IgD-negative memory B cell (primary cell): ENCODE measurements at regions not wholly inside any gene's neighbourhood (a gene's known extent, or its start where the extent isn't known, plus 50 kb on each side); places are given as distances from the start of the nearest gene placed in this dataset.
A peak's percentile ranks its signal among the peaks of the same experiment; 100 is the strongest.

Experiments used
- H3K27ac Mint-ChIP-seq, 3 donors: one replicate each; pipeline ENCODE4 v1.8.0; 2020 to 2022; ENCODE audit warnings: mild to moderate bottlenecking in 3 of 3, mixed read lengths in 3 of 3, moderate library complexity in 1 of 3
- H3K27me3 Mint-ChIP-seq: one replicate; pipeline ENCODE4 v1.8.0; 2021; ENCODE audit warnings: mixed read lengths
- H3K36me3 Mint-ChIP-seq: one replicate; pipeline ENCODE4 v1.8.0; 2020; ENCODE audit warnings: mild to moderate bottlenecking, mixed read lengths
- H3K4me1 Mint-ChIP-seq, 3 donors: one replicate each; pipeline ENCODE4 v1.8.0; 2020 to 2022; ENCODE audit warnings: mixed read lengths in 3 of 3, mild to moderate bottlenecking in 1 of 3
- H3K4me3 Mint-ChIP-seq, 4 donors: one replicate each; pipeline ENCODE4 v1.8.0; 2020 to 2022; ENCODE audit warnings: mild to moderate bottlenecking in 4 of 4, mixed read lengths in 4 of 4, moderate library complexity in 3 of 4
- H3K9me3 Mint-ChIP-seq, 3 donors: one replicate each; pipeline ENCODE4 v1.8.0; 2020 to 2021; ENCODE audit warnings: mixed read lengths in 3 of 3, mild to moderate bottlenecking in 1 of 3

DNA sequence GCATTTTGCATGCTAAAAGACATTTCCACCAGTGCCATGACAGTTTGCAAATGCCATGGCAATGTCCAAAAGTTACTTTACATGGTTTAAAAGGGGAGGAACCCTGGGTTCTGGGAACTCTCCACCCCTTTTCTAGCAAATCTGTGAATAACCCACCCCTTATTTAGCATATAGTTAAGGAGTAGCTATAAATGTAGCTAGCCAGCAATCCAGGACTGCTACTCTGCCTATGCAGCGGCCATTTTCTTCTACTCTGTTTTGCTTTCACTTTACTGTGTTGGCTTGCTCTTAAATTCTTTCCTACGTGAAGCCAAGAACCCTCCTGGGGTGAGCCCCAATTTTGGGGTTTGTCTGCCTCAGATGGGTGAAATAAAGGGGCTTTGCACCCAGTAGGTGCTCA, 141.0 kb downstream of the PTPN11 start:
- Mint-ChIP-seq H3K36me3 (no peaks in the 10 kb centered on the region), H3K4me3 (no peak overlapping the region), H3K9me3 (peaks cover 0 to 4% (median 0%) of the 10 kb centered on the region in 3 donors), H3K4me1 (no peaks in the 10 kb centered on the region), H3K27ac (no peak overlapping the region), H3K27me3 (peaks cover 7% of the 10 kb centered on the region)

DNA sequence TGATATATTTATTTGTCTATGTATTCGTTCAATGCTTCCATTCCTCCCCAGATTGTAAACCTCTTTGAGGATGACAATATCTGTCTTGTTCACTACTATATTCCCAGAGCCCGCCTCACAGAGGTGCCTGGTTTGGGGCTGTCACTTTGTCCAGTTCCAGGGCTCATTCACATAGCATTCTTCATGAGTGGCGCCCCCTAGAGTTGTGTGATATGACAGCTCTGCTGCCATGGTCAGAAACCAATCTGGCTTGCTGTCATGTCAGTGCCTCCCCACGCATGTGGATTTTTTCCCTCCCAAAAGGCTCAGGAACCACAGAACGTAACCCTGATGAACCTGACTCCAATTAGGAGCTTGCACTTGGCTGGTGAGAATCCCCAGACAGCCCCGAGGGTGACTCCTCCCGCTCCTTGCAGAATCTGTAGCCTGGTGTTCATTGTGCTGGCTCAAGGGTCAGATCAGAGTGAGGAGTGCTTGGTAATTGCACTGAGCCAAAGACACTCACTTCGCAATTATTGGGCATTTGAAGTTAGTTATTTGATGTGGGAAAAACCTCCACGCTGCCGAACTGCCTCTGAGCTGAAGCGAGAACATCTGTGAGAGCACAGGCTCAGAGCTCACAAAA, 145.5 kb downstream of the PTPN11 start:
- Mint-ChIP-seq H3K27me3 (peaks cover 19% of the 10 kb centered on the region), H3K27ac (no peak overlapping the region), H3K4me1 (no peaks in the 10 kb centered on the region), H3K9me3 (peaks cover 0 to 4% (median 0%) of the 10 kb centered on the region in 3 donors), H3K4me3 (no peak overlapping the region), H3K36me3 (no peaks in the 10 kb centered on the region)

DNA sequence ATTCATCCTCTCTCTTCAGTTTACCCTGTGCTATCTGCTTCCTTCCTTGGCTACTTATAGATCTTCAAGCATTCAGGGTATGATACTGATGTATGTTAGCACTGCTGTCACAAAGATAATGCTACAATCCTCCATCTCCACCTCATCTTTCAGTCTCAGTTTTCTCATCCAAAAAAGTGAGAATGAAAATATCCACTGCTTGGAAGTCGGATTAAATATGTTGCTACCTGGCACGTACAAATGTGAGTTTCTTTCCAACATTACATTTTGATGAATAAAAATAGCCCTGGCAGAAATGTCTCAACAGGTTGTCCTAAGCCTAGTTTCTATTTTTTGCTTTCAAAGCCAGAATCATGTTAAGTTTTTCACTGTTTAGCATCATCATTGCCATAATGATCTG, 149.9 kb downstream of the PTPN11 start:
- no peaks in the 10 kb centered on the region for H3K4me1 Mint-ChIP-seq
- peaks cover 26% of the 10 kb centered on the region for H3K27me3 Mint-ChIP-seq
- H3K36me3 Mint-ChIP-seq: no peaks in the 10 kb centered on the region
- H3K27ac Mint-ChIP-seq: no peak overlapping the region
- H3K9me3 Mint-ChIP-seq: no peaks in the 10 kb centered on the region
- H3K4me3 Mint-ChIP-seq: no peak overlapping the region

DNA sequence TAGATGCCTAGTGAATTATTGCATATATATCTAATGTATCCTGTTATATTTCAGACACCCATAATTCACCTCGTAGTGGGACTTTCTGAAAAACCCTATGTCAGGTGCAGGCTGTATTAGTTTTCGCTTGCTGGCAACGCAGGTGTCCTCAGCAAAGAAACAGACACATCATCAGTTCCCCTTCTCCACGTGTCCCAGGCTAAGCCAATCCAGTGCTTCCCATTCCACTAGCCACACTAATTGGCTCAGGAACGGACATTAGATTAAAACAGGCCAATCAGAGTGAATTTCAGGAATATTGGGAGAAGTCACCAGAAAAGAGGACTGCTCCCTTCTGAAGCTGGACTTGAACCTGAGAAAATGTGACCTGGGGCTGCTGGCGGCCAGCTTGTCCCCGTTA, 151.3 kb downstream of the PTPN11 start:
- Mint-ChIP-seq H3K4me3 (no peak overlapping the region), H3K36me3 (no peaks in the 10 kb centered on the region), H3K27ac (no peak overlapping the region), H3K9me3 (no peaks in the 10 kb centered on the region), H3K27me3 (peaks cover 22% of the 10 kb centered on the region), H3K4me1 (no peaks in the 10 kb centered on the region)

DNA sequence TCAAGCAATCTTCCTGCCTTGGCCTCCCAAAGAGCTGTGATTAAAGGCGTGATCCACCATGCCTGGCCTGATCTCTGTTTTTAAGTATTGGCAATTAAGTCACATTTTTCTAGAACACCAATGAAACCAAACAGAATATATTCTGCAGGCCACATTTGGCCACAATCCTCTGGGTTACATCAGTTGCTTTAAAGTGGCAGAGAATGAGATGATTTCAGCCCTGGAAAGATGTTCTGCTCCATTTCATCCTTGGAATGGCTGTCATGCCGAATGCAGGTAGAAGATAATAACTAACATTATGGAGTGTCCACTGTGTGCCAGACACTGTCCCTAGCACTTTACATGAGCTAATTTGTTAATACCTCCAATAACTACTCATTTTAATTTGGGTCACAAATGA, 154.4 kb downstream of the PTPN11 start:
- no peaks in the 10 kb centered on the region for H3K4me1 Mint-ChIP-seq
- H3K4me3 Mint-ChIP-seq: no peak overlapping the region
- H3K9me3 Mint-ChIP-seq: no peaks in the 10 kb centered on the region
- no peak overlapping the region for H3K27ac Mint-ChIP-seq
- peaks cover 19% of the 10 kb centered on the region for H3K27me3 Mint-ChIP-seq
- peaks cover 2% of the 10 kb centered on the region for H3K36me3 Mint-ChIP-seq

DNA sequence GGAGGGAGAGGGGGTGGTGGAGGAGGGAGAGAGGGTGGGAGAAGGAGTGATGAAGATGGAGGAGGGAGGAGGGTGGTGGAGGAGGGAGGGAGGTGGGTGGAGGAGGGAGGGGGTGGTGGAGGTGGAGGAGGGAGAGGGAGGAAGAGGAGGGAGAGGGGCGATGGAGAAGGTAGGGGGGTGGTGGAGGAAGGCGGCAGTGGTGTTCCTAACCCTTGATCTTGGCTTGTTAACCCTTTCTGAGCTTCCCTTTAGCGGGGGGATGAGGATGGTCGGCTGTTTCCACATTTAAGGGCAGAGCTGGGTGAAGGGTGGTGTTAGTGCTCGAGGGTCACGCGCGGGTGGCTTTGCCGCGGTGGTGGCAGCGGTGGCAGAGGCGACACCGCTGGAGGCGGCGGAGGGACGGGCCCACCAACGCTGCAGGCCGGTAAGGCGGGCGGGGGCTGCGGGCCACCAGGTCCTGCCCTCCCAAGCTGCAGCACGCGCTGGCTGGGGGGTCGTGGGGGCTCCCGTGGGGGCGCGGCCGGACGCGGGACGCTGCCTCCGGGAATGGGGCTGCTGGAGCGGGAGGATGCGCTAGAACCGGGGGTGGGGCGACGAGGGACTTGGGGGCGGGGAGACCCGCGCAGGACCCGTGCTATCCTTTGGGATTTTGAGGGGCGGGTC, 156.3 kb downstream of the PTPN11 start:
- no peak overlapping the region for H3K27ac Mint-ChIP-seq
- peaks cover 2% of the 10 kb centered on the region for H3K36me3 Mint-ChIP-seq
- no peaks in the 10 kb centered on the region for H3K9me3 Mint-ChIP-seq
- H3K4me3 Mint-ChIP-seq: no peak overlapping the region
- H3K27me3 Mint-ChIP-seq: peaks cover 18% of the 10 kb centered on the region
- no peaks in the 10 kb centered on the region for H3K4me1 Mint-ChIP-seq

DNA sequence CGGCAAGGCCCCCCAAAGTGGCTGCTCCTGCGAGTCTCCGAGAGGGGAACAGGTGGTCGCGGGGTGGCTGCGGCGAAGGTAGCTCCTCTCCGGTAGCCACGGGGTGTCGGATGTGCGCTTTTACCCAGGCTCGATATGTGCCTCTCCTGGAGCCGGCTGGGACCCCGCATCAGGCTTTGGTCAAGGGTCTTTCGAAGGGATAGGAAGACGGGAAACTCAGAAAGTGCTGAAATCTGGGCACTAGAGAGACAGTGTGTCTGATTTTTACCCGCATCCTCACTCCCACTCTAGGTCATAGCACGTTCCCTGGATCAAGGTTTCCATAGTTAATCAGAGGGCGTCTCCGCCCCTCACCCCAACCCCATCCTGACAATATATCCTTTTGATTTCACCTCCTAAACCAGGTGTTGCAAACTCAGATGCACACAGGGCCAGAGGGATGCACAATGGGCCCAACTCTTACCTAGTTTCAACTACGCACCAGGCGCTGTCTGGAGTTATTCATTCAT, 156.9 kb downstream of the PTPN11 start:
- Mint-ChIP-seq H3K4me1 (no peaks in the 10 kb centered on the region), H3K4me3 (no peak overlapping the region), H3K9me3 (no peaks in the 10 kb centered on the region), H3K27ac (no peak overlapping the region), H3K36me3 (peaks cover 2% of the 10 kb centered on the region), H3K27me3 (peaks cover 18% of the 10 kb centered on the region)

DNA sequence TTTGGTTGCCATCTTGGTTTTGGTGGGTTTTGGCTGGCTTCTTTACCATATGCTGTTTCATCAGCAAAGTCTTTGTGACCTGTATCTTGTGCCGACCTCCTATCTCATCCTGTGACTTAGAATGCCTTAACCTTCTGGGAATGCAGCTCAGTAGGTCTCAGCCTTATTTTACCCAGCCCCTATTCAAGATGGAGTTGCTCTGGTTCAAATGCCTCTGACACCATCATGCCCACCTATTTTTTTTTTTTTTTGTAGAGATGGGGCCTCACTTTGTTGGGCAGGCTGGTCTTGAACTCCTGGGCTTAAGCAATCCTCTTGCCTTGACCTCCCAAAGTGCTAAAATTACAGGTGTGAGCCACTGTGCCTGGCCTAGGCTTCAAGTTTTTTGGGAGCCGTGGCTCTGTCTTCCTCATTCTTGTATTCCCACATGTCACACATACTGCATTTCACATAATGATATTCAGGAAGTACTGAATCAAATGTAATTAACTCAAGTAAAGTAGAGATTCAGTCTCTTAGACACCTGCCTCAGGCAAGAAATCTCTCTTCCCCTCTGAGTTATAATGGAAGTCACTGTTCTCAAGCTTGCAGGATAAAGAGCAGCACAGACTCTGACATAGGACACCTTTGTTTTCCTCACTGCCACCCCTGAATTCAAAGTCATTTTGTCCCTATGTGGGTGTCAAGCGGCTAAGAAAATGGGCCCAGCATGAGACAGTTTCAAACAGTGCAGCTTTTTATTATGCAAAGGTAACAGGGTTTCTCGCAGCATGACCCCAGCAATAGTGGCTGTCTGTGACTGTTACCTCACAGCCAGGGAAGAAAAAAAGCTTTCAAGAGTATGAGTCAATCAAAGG, 159.0 kb downstream of the PTPN11 start:
- no peaks in the 10 kb centered on the region for H3K9me3 Mint-ChIP-seq
- peaks cover 12% of the 10 kb centered on the region for H3K27me3 Mint-ChIP-seq
- H3K36me3 Mint-ChIP-seq: peaks cover 2% of the 10 kb centered on the region
- H3K4me1 Mint-ChIP-seq: no peaks in the 10 kb centered on the region
- H3K27ac Mint-ChIP-seq: no peak overlapping the region
- no peak overlapping the region for H3K4me3 Mint-ChIP-seq

DNA sequence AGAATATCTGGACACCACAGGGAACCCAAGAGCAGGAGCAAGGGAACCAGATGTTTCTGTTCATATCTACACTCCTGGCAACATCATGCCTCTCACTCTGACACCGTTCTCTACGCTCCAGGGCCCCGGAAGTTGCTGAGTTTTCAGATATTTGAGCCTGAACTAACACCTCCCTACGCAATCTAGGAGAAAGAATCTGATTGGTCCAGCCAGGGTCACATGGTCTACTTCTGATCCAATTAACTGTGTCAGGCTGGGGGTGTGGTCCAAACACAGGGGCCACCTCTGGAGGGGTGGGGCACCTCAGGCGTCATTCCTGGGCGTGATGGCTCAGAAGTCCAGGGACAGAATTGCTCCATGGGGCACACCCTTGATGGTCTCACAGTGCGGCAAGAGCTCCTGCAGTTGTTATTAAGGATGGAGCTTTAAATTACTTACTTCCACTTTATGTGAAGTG, 165.5 kb downstream of the PTPN11 start:
- Mint-ChIP-seq H3K36me3 (peaks cover 3% of the 10 kb centered on the region), H3K27ac (peak overlapping the region in 1 of 3 donors; percentile 14), H3K4me3 (no peak overlapping the region), H3K4me1 (no peaks in the 10 kb centered on the region), H3K9me3 (peaks cover 0 to 3% (median 0%) of the 10 kb centered on the region in 3 donors), H3K27me3 (peaks cover 6% of the 10 kb centered on the region)

DNA sequence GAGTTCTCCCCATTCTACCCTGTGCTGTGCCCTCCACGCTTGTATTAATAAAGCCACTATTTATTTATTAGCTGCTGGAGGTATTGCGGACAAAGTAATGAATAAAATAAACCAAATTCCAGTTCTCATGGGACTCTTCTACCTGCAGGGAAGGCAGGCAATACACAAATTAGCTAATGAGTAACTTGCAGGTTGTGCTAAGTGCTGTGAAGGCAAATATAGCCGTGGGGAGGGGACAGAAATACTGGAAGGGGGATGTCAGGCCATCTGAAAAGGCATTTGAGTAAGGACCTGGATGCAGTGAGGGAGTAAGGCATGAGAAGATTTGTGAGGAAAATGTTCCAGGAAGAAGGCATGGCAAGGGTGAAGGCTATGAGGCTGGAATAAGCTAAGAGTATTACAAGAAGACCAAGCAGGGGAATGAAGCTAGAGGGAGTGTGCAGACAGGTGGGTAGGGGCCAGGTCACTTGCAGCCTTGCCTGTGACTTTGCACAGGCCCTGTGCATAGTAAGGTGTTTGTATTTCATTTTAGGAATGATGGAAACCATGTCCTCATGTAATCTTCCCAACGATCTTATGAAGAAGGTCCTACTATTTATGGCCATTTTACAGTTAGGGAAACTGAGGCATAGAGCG, 167.5 kb downstream of the PTPN11 start:
- Mint-ChIP-seq H3K27ac (no peak overlapping the region), H3K27me3 (peaks cover 4% of the 10 kb centered on the region)

DNA sequence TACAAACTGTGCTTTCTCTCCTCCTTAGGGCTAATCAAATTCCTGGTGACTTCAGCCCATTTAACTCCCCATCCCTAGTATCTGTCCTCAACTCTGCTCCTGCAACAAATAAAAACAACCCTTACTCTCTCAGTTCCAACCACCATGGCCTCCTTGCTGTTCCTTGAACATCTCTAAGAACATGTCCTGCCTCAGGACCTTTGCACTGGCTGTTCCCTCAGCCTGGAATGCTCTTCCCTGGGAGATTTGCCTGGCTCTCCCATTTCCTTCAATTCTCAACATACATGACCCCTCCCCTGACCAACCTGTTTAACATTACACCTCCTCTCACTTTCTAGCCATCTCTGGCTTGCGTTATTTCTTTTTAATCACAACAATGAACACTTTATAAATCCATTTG, 170.5 kb downstream of the PTPN11 start:
- Mint-ChIP-seq H3K4me3 (no peak overlapping the region), H3K4me1 (no peaks in the 10 kb centered on the region), H3K36me3 (peaks cover 3% of the 10 kb centered on the region), H3K27me3 (peaks cover 10% of the 10 kb centered on the region), H3K27ac (no peak overlapping the region), H3K9me3 (peaks cover 5 to 10% (median 7%) of the 10 kb centered on the region in 3 donors)

More for the DNA sequence above, 167.5 kb downstream of the PTPN11 start:
- no peaks in the 10 kb centered on the region for H3K4me1 Mint-ChIP-seq
- H3K36me3 Mint-ChIP-seq: peaks cover 3% of the 10 kb centered on the region
- H3K4me3 Mint-ChIP-seq: no peak overlapping the region
- peaks cover 0 to 3% (median 0%) of the 10 kb centered on the region in 3 donors for H3K9me3 Mint-ChIP-seq

DNA sequence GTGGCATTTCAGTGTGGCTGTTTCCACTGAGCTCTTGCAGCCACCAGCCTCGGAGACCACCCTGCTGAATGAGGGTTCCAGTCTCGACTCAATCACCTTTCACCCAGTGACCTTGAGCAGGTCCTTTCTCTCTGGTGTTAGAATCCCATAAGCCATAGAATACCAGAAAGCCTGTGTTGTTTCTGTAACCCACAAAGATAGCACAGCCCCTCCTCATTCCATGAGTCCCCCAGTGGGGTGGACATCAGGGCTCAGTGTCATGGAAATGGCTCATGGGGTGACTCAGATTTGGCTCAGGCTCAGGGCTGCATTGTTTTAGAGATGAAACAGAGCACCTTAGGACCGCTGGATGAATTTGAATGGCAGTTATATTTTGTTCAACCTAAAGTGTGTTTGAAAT, 171.5 kb downstream of the PTPN11 start:
- H3K4me3 Mint-ChIP-seq: no peak overlapping the region

DNA sequence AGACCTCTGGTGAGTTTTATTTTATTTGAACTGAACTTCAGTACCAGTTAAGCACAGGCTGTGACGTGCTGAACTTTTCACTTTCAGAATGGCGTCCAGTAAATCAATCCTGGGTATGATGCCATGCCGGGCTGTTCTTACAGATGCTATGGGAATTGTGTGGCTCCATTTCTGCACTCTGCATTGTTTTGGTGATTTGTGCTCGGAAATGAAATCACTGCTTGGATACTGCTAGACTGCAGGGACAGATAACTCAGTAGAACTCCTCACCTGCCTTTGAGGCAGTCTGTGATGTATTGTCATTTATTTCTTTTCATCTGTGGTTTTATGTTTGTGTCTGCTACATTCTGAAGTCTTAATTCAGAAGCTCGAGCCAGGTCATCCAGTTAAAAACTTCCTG, 172.7 kb downstream of the PTPN11 start:
- H3K36me3 Mint-ChIP-seq: peaks cover 3% of the 10 kb centered on the region
- H3K27me3 Mint-ChIP-seq: peaks cover 17% of the 10 kb centered on the region
- no peak overlapping the region for H3K4me3 Mint-ChIP-seq
- H3K4me1 Mint-ChIP-seq: no peaks in the 10 kb centered on the region
- H3K27ac Mint-ChIP-seq: no peak overlapping the region
- peaks cover 5 to 10% (median 10%) of the 10 kb centered on the region in 3 donors for H3K9me3 Mint-ChIP-seq

More for the DNA sequence above, 171.5 kb downstream of the PTPN11 start:
- H3K27me3 Mint-ChIP-seq: peaks cover 12% of the 10 kb centered on the region
- no peaks in the 10 kb centered on the region for H3K4me1 Mint-ChIP-seq
- no peak overlapping the region for H3K27ac Mint-ChIP-seq
- H3K9me3 Mint-ChIP-seq: peaks cover 5 to 10% (median 10%) of the 10 kb centered on the region in 3 donors
- H3K36me3 Mint-ChIP-seq: peaks cover 3% of the 10 kb centered on the region

DNA sequence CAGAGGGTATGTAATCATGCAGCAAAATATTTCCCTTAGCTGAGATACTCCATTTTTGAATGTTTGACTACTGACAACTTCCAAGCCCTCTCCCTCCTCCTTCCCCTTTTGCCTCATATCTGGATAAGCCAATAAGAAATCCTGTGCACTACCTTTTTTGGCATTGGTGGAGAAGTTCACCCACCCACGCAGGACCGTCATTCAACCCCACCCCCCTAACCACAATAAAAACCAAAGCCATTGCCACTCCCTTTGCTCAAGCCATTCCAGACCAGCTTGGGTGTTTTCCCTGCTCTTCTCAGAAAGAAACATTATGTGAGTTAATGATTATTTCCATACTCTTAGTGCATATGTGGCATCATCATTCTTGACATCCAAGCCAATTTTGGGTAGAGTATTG, 176.7 kb downstream of the PTPN11 start:
- peaks cover 17% of the 10 kb centered on the region for H3K27me3 Mint-ChIP-seq

DNA sequence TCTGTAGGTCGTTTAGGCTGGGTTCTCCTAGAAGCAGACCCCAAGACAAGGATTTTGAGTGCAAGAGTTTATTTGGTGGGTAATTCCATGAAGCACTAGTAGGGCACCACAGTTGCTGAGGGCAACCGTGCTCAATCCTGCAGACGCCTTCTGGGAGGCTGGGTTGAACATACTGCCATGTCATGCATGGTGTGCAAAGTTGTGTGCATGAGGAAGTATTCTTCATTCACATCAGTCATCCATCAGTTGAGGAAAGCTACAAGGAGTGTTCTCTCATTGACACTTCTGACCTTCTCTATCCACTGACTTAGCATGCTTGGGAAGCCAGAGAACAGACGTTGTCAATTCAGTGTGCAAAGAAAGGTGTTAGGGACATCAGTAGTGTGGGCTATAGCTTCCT, 179.2 kb downstream of the PTPN11 start:
- H3K27me3 Mint-ChIP-seq: peaks cover 15% of the 10 kb centered on the region

More for the DNA sequence above, 176.7 kb downstream of the PTPN11 start:
- no peaks in the 10 kb centered on the region for H3K36me3 Mint-ChIP-seq
- peaks cover 7 to 14% (median 8%) of the 10 kb centered on the region in 3 donors for H3K9me3 Mint-ChIP-seq
- no peaks in the 10 kb centered on the region for H3K4me1 Mint-ChIP-seq
- no peak overlapping the region for H3K27ac Mint-ChIP-seq
- no peak overlapping the region for H3K4me3 Mint-ChIP-seq

More for the DNA sequence above, 179.2 kb downstream of the PTPN11 start:
- Mint-ChIP-seq H3K4me3 (no peak overlapping the region), H3K4me1 (no peaks in the 10 kb centered on the region), H3K27ac (no peak overlapping the region), H3K36me3 (no peaks in the 10 kb centered on the region), H3K9me3 (peaks cover 5 to 15% (median 8%) of the 10 kb centered on the region in 3 donors)
